ENCODE measurements at regions not wholly inside any gene's neighbourhood (a gene's known extent, or its start where the extent isn't known, plus 50 kb on each side); places are given as distances from the start of the nearest gene placed in this dataset.

DNA sequence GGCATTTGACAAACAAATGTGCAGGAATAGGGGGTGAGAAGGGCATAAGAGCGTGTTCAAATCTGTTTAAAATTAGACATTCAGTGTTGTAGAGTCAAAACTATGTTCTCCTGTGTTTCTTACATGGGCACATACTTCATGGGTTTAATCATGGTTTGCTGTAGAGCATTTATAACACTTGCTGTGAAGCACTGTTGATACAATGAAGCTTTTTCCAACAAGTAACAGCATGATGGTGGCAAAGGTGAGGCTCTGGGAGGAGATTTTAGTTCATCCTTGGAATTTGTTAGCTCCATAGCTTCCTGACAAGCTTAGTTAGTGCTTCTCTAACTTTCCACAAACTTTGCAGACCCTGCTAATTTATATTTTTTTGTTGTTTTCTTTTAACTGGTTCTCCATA, 900.7 kb downstream of the TFAP2A start:
- Histone ChIP-seq H3K36me3 (ENCODE audit: control insufficient read depth in 4 of 4, insufficient read depth in 3 of 4, low read depth in 1 of 4, low read length in 3 of 4) (no peaks in the 10 kb centered on the region), H3K27me3 (ENCODE audit: control insufficient read depth in 4 of 4, insufficient read depth in 4 of 4, low read length in 3 of 4) (peaks cover 0 to 3% (median 0%) of the 10 kb centered on the region in 4 donors), H3K9me3 (ENCODE audit: control insufficient read depth in 4 of 4, low read length in 3 of 4) (no peaks in the 10 kb centered on the region), H3K9ac (ENCODE audit: low read depth in 1 of 2, low read length in 2 of 2) (no peak overlapping the region), H3K27ac (ENCODE audit: low read depth in 1 of 2, low read length in 2 of 2) (no peak overlapping the region), H3K4me3 (ENCODE audit: low read depth in 1 of 3, low read length in 3 of 3) (no peak overlapping the region), H3K4me1 (ENCODE audit: control insufficient read depth in 4 of 4, insufficient read depth in 4 of 4, low read length in 3 of 4) (no peaks in the 10 kb centered on the region)
- DNase-seq (ENCODE audit: low spot score): no peak
- WGBS: 74% methylated on average over 1 of the region's 1 CpG
- no peak for TF ChIP-seq SP1 (IDR thresholded peaks at IDR 0.05)
- no peak for TF ChIP-seq RXRA (IDR thresholded peaks at IDR 0.05)
- no peak for TF ChIP-seq FOXA1 (IDR thresholded peaks at IDR 0.05)
- TF ChIP-seq, protein P1, sequence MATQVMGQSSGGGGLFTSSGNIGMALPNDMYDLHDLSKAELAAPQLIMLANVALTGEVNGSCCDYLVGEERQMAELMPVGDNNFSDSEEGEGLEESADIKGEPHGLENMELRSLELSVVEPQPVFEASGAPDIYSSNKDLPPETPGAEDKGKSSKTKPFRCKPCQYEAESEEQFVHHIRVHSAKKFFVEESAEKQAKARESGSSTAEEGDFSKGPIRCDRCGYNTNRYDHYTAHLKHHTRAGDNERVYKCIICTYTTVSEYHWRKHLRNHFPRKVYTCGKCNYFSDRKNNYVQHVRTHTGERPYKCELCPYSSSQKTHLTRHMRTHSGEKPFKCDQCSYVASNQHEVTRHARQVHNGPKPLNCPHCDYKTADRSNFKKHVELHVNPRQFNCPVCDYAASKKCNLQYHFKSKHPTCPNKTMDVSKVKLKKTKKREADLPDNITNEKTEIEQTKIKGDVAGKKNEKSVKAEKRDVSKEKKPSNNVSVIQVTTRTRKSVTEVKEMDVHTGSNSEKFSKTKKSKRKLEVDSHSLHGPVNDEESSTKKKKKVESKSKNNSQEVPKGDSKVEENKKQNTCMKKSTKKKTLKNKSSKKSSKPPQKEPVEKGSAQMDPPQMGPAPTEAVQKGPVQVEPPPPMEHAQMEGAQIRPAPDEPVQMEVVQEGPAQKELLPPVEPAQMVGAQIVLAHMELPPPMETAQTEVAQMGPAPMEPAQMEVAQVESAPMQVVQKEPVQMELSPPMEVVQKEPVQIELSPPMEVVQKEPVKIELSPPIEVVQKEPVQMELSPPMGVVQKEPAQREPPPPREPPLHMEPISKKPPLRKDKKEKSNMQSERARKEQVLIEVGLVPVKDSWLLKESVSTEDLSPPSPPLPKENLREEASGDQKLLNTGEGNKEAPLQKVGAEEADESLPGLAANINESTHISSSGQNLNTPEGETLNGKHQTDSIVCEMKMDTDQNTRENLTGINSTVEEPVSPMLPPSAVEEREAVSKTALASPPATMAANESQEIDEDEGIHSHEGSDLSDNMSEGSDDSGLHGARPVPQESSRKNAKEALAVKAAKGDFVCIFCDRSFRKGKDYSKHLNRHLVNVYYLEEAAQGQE (IDR thresholded peaks at IDR 0.05): no peak
- TF ChIP-seq, protein P2, sequence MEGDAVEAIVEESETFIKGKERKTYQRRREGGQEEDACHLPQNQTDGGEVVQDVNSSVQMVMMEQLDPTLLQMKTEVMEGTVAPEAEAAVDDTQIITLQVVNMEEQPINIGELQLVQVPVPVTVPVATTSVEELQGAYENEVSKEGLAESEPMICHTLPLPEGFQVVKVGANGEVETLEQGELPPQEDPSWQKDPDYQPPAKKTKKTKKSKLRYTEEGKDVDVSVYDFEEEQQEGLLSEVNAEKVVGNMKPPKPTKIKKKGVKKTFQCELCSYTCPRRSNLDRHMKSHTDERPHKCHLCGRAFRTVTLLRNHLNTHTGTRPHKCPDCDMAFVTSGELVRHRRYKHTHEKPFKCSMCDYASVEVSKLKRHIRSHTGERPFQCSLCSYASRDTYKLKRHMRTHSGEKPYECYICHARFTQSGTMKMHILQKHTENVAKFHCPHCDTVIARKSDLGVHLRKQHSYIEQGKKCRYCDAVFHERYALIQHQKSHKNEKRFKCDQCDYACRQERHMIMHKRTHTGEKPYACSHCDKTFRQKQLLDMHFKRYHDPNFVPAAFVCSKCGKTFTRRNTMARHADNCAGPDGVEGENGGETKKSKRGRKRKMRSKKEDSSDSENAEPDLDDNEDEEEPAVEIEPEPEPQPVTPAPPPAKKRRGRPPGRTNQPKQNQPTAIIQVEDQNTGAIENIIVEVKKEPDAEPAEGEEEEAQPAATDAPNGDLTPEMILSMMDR (IDR thresholded peaks at IDR 0.05; ENCODE audit: low read depth, low read length, missing input control): no peak
- no peak for TF ChIP-seq TAF1 (conservative IDR thresholded peaks at IDR 0.05)
- no peak for TF ChIP-seq FOXA2 (IDR thresholded peaks at IDR 0.05)
- TF ChIP-seq HNF4A (conservative IDR thresholded peaks at IDR 0.05): no peak
- TF ChIP-seq, protein P3, sequence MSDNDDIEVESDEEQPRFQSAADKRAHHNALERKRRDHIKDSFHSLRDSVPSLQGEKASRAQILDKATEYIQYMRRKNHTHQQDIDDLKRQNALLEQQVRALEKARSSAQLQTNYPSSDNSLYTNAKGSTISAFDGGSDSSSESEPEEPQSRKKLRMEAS (IDR thresholded peaks at IDR 0.05): no peak
- TF ChIP-seq RAD21 (IDR thresholded peaks at IDR 0.05): no peak
- TF ChIP-seq, protein P4, sequence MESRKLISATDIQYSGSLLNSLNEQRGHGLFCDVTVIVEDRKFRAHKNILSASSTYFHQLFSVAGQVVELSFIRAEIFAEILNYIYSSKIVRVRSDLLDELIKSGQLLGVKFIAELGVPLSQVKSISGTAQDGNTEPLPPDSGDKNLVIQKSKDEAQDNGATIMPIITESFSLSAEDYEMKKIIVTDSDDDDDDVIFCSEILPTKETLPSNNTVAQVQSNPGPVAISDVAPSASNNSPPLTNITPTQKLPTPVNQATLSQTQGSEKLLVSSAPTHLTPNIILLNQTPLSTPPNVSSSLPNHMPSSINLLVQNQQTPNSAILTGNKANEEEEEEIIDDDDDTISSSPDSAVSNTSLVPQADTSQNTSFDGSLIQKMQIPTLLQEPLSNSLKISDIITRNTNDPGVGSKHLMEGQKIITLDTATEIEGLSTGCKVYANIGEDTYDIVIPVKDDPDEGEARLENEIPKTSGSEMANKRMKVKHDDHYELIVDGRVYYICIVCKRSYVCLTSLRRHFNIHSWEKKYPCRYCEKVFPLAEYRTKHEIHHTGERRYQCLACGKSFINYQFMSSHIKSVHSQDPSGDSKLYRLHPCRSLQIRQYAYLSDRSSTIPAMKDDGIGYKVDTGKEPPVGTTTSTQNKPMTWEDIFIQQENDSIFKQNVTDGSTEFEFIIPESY (IDR thresholded peaks at IDR 0.05): no peak
- no peak for TF ChIP-seq JUND (IDR thresholded peaks at IDR 0.05)
- TF ChIP-seq NR2F2 (IDR thresholded peaks at IDR 0.05): no peak
- no peak for TF ChIP-seq EGR1 (IDR thresholded peaks at IDR 0.05; ENCODE audit: low read depth in 2 of 2)
- TF ChIP-seq YY1 (IDR thresholded peaks at IDR 0.05): no peak
- TF ChIP-seq, protein P5, sequence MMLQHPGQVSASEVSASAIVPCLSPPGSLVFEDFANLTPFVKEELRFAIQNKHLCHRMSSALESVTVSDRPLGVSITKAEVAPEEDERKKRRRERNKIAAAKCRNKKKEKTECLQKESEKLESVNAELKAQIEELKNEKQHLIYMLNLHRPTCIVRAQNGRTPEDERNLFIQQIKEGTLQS (IDR thresholded peaks at IDR 0.05): no peak
- TF ChIP-seq HNF4G (IDR thresholded peaks at IDR 0.05): no peak

DNA sequence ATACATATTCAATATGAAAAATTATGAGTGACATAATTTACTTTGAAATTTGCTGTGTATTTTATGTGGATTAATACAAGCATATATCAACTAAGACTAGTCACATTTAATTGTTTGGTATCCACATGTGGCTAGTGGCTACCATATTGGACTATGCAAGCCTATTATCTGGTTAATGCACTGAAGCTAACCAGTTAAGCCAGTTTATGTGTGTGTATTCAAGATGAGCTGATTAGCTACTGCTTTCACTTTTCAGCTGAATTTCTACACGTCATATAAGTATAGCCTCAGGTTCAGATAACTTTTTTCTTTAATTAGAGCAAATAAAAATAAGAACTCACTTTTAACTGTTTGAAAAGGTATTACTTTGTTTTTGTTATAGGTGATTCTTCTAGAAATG, 903.7 kb downstream of the TFAP2A start:
- Histone ChIP-seq H3K4me1 (ENCODE audit: control insufficient read depth in 4 of 4, insufficient read depth in 4 of 4, low read length in 3 of 4) (no peaks in the 10 kb centered on the region), H3K9ac (ENCODE audit: low read depth in 1 of 2, low read length in 2 of 2) (no peak overlapping the region), H3K4me3 (ENCODE audit: low read depth in 1 of 3, low read length in 3 of 3) (no peak overlapping the region), H3K9me3 (ENCODE audit: control insufficient read depth in 4 of 4, low read length in 3 of 4) (peaks cover 0 to 8% (median 4%) of the 10 kb centered on the region in 4 donors), H3K27me3 (ENCODE audit: control insufficient read depth in 4 of 4, insufficient read depth in 4 of 4, low read length in 3 of 4) (peaks cover 0 to 5% (median 0%) of the 10 kb centered on the region in 4 donors), H3K27ac (ENCODE audit: low read depth in 1 of 2, low read length in 2 of 2) (no peak overlapping the region), H3K36me3 (ENCODE audit: control insufficient read depth in 4 of 4, insufficient read depth in 3 of 4, low read depth in 1 of 4, low read length in 3 of 4) (no peaks in the 10 kb centered on the region)
- no peak for DNase-seq (ENCODE audit: low spot score)
- WGBS: 54% methylated on average over 1 of the region's 1 CpG
- TF ChIP-seq YY1 (IDR thresholded peaks at IDR 0.05): no peak
- TF ChIP-seq, protein P5 (IDR thresholded peaks at IDR 0.05): no peak
- no peak for TF ChIP-seq SP1 (IDR thresholded peaks at IDR 0.05)
- no peak for TF ChIP-seq TAF1 (conservative IDR thresholded peaks at IDR 0.05)
- no peak for TF ChIP-seq RXRA (IDR thresholded peaks at IDR 0.05)
- TF ChIP-seq, protein P2 (IDR thresholded peaks at IDR 0.05; ENCODE audit: low read depth, low read length, missing input control): no peak
- no peak for TF ChIP-seq EGR1 (IDR thresholded peaks at IDR 0.05; ENCODE audit: low read depth in 2 of 2)
- TF ChIP-seq GABPA (IDR thresholded peaks at IDR 0.05 in 1 of 2, conservative IDR thresholded peaks at IDR 0.05 in 1 of 2): no peak
- no peak for TF ChIP-seq FOXA1 (IDR thresholded peaks at IDR 0.05)
- TF ChIP-seq, protein P1 (IDR thresholded peaks at IDR 0.05): no peak

All from liver (tissue), 8 donors.